ENCODE measurements at regions not wholly inside any gene's neighbourhood (a gene's known extent, or its start where the extent isn't known, plus 50 kb on each side); places are given as distances from the start of the nearest gene placed in this dataset.

DNA sequence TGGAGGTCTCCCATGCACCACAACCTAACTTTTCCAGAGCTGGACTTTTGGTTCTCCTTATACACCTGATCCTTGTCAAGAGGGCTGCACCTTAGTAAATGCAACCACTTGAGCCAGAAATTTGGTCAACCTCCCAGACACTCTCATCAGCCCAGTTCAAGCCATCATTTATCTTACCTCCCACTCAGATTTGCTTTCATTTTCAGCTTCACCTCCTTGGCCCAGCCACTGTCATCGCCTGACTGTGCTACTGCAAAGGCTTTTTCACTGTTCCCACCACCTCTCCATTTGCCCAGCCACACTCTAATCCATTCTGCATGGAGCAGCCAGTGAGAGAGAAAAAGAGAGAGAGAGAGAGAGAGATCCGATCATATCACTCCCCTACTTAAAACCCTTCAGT lies 112.4 kb upstream of the DDX18 start:
- no TSS peak for BruUV-seq (replicated peaks)
- FAIRE-seq: no peak
- POLR2A ChIA-PET: no interaction called here
- Histone ChIP-seq H3K4me2 (ENCODE audit: insufficient read depth, low read length) (no peak overlapping the region), H3K27me3 (ENCODE audit: control insufficient read depth in 2 of 2, insufficient read depth in 2 of 2, low read length in 2 of 2) (no peaks in the 10 kb centered on the region), H3K36me3 (ENCODE audit: control insufficient read depth in 2 of 2, extremely low read depth in 1 of 2, insufficient read depth in 2 of 2, low read length in 2 of 2) (no peaks in the 10 kb centered on the region), H3K4me3 (replicated peaks in 1 of 3; ENCODE audit: insufficient read depth in 1 of 3, low read depth in 1 of 3, low read length in 3 of 3) (no peak overlapping the region), H4K20me1 (replicated peaks; ENCODE audit: control insufficient read depth, extremely low read depth, insufficient read depth, low read length) (no peaks in the 10 kb centered on the region), H3K79me2 (ENCODE audit: control insufficient read depth, insufficient read depth, low read length) (no peaks in the 10 kb centered on the region), H3K4me1 (ENCODE audit: control insufficient read depth, extremely low read depth, insufficient read depth, low read length) (no peaks in the 10 kb centered on the region), H3K9me1 (replicated peaks; ENCODE audit: control insufficient read depth, extremely low read depth, insufficient read depth, low read length) (no peaks in the 10 kb centered on the region), H3K27ac (ENCODE audit: insufficient read depth, low read depth, low read length) (no peak overlapping the region), H2AFZ (ENCODE audit: low read depth, low read length) (no peak overlapping the region), H3K9ac (replicated peaks; ENCODE audit: extremely low read depth, insufficient read depth, low read length) (no peak overlapping the region), H3K9me3 (replicated peaks; ENCODE audit: control insufficient read depth, insufficient read depth, low read length) (peaks cover 3% of the 10 kb centered on the region)
- no peak for DNase-seq (ENCODE audit: low read depth, low spot score)
- dilution Hi-C loops (cut with MboI; ENCODE audit: extremely low pct_ligation_motif_present, low sequenced_read_pairs): no loop called here
- CTCF ChIA-PET: no interaction called here
- TF ChIP-seq JUN (IDR thresholded peaks at IDR 0.05; ENCODE audit: borderline replicate concordance, insufficient read depth, insufficient read length, low read depth): no peak
- no peak for TF ChIP-seq POLR2A (IDR thresholded peaks at IDR 0.05; ENCODE audit: low read depth, low read length)
- TF ChIP-seq, protein P1, sequence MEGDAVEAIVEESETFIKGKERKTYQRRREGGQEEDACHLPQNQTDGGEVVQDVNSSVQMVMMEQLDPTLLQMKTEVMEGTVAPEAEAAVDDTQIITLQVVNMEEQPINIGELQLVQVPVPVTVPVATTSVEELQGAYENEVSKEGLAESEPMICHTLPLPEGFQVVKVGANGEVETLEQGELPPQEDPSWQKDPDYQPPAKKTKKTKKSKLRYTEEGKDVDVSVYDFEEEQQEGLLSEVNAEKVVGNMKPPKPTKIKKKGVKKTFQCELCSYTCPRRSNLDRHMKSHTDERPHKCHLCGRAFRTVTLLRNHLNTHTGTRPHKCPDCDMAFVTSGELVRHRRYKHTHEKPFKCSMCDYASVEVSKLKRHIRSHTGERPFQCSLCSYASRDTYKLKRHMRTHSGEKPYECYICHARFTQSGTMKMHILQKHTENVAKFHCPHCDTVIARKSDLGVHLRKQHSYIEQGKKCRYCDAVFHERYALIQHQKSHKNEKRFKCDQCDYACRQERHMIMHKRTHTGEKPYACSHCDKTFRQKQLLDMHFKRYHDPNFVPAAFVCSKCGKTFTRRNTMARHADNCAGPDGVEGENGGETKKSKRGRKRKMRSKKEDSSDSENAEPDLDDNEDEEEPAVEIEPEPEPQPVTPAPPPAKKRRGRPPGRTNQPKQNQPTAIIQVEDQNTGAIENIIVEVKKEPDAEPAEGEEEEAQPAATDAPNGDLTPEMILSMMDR (IDR thresholded peaks at IDR 0.05; ENCODE audit: extremely low read depth in 1 of 2, insufficient read depth in 1 of 2, low read depth in 1 of 2, low read length in 2 of 2): no peak
- TF ChIP-seq MYC (IDR thresholded peaks at IDR 0.05; ENCODE audit: low read depth, low read length): no peak
- TF ChIP-seq GATA2 (IDR thresholded peaks at IDR 0.05; ENCODE audit: insufficient read depth, insufficient read length, low read depth, low read length): no peak
- TF ChIP-seq, protein P2, sequence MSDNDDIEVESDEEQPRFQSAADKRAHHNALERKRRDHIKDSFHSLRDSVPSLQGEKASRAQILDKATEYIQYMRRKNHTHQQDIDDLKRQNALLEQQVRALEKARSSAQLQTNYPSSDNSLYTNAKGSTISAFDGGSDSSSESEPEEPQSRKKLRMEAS (IDR thresholded peaks at IDR 0.05; ENCODE audit: insufficient read depth, insufficient read length): no peak
- no peak for TF ChIP-seq POLR2AphosphoS5 (IDR thresholded peaks at IDR 0.05; ENCODE audit: insufficient read depth, low read depth, low read length)
- TF ChIP-seq FOS (IDR thresholded peaks at IDR 0.05; ENCODE audit: borderline replicate concordance, insufficient read depth, low read length): no peak
- no peak for TF ChIP-seq EZH2 (IDR thresholded peaks at IDR 0.05; ENCODE audit: borderline replicate concordance, low read depth, low read length, severe bottlenecking)
- intact Hi-C loops (cut with micrococcal nuclease): no loop called here
